Astrocyte (in vitro differentiated cells and primary cell): ENCODE measurements at regions not wholly inside any gene's neighbourhood (a gene's known extent, or its start where the extent isn't known, plus 50 kb on each side); places are given as distances from the start of the nearest gene placed in this dataset.
"Not testable (repeated sequence)": the region's sequence is repeated elsewhere in the genome, so short reads cannot be mapped to it uniquely, and the experiment has no call there.

Experiments
- EZH2 ChIP-seq: IDR thresholded peaks from 2 replicates; pipeline ENCODE4 v1.6.1; 2012; ENCODE audit warnings: mild to moderate bottlenecking, low read length, inconsistent platforms; ENCODE audit not compliant: insufficient read depth
- TF ChIP-seq, protein P1 (sequence below): IDR thresholded peaks from 2 replicates; pipeline ENCODE4 v1.5.1; 2011; ENCODE audit warnings: low read depth, mild to moderate bottlenecking, inconsistent platforms, low read length, moderate library complexity; ENCODE audit not compliant: insufficient read depth

DNA sequence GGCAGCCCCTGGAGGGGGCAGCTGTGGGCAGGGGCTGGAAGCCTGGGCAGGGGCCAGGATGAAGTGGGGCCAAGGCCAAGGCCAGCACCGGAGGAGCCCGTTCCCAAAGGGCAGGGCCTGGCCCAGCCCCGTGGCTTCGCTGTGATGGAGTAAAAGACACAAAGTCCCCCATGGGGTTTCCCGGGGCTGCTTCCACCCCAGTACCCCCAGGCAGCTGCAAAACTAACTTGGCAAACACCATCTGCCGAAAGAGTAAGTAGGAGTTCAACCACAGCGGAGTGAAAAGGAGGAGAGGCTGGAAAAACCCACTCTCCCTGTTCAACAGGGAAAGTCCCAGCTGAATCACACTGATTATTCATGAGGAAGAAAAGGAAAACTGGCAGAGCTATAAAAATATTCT is 5444.5 kb upstream of the TPTE start:
- TF ChIP-seq, protein P1, sequence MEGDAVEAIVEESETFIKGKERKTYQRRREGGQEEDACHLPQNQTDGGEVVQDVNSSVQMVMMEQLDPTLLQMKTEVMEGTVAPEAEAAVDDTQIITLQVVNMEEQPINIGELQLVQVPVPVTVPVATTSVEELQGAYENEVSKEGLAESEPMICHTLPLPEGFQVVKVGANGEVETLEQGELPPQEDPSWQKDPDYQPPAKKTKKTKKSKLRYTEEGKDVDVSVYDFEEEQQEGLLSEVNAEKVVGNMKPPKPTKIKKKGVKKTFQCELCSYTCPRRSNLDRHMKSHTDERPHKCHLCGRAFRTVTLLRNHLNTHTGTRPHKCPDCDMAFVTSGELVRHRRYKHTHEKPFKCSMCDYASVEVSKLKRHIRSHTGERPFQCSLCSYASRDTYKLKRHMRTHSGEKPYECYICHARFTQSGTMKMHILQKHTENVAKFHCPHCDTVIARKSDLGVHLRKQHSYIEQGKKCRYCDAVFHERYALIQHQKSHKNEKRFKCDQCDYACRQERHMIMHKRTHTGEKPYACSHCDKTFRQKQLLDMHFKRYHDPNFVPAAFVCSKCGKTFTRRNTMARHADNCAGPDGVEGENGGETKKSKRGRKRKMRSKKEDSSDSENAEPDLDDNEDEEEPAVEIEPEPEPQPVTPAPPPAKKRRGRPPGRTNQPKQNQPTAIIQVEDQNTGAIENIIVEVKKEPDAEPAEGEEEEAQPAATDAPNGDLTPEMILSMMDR = not testable (repeated sequence)
- TF ChIP-seq EZH2 = not testable (repeated sequence)
